DMS153 (cell line): ENCODE measurements at regions not wholly inside any gene's neighbourhood (a gene's known extent, or its start where the extent isn't known, plus 50 kb on each side); places are given as distances from the start of the nearest gene placed in this dataset.
A peak's percentile ranks its signal among the peaks of the same experiment; 100 is the strongest.
"Not testable (repeated sequence)": the region's sequence is repeated elsewhere in the genome, so short reads cannot be mapped to it uniquely, and the experiment has no call there.

Source experiments
- DNase-seq: peaks from one replicate; lab custom pipeline; 2025; lab: John Stamatoyannopoulos, UW

- no peak for DNase-seq
Observed at GRCh38 chr7:27418541-27418940, 175.9 kb downstream of the EVX1 start.

DNA sequence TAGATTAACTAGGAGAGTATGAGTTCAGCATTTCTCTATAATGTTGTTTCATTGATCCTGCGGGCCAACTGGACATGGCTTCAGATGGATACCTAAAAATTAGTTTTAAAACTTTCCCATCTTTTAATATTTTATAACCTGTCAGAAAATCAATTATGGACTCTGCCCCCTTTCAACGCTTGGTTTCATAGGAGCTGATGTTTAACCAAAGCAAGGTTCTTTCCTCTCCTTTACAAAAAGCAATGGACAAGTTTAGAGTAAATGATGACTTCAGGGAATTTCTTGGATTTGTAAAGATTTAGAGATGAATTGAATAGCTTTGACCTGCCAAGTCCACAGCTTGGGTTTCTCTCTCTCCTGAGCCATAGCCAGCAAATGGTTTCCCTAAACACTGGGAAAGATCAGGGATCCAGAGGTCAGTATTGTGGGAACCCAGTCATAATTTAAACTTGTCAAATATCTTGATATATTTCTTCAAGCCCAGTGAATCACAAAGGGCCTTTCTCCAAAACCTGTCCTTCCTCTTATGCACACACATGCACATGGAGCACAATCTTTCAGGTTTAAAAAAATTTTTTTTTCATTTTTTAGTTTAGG, 177.1 kb downstream of the EVX1 start:
- no peak for DNase-seq

GRCh38 chr7:27420702-27421101, 178.1 kb downstream of the EVX1 start:
- no peak for DNase-seq

GRCh38 chr7:27423290-27423689, 180.7 kb downstream of the EVX1 start:
- peak; percentile 73 for DNase-seq

GRCh38 chr7:27423821-27424220, 181.2 kb downstream of the EVX1 start:
- no peak for DNase-seq

- no peak for DNase-seq
Observed at GRCh38 chr7:27424231-27424630, 181.6 kb downstream of the EVX1 start.

GRCh38 chr7:27424749-27425148, 182.1 kb downstream of the EVX1 start:
- DNase-seq, result peak; percentile 54

DNA sequence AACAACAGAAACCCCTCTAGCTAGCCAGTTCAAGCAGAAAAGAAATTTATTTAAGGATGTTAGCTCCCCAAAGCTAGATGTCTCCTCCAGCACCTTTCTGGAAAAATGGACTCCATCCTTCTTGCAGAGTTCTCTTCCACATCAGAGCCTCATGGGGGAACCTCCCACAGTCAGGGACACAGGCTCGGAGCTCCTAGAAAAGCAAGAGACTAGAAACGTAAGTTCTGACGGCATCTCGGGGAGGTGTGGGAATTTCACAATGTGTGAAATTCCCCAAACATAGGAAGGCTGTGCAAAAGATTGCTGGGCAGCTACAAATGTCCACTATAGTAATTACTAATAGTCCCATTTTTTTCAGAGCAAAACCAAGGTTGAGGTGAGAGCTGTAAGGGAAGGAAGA, 184.8 kb downstream of the EVX1 start:
- DNase-seq, result no peak

- DNase-seq, result no peak
Observed at GRCh38 chr7:27430105-27430504, 187.5 kb downstream of the EVX1 start.

DNA sequence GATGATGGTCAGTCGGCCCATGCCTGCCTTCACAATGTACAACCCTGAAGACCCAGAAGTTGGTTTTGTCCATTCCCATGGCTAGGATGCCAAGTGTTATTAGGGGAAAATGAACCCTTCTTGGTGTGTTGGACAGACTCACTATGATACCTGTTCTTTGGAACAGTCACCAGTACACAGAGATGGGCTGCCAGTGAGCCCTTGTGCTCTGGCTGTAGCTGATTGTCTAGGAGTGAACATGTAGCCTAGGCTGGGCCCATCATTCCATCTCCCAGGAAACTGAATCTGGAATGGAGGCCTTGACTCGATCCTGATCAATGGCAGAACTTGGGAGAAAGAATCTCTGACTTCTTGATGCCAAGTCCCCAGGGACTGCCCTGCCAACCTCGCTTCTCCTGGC, 188.9 kb downstream of the EVX1 start:
- no peak for DNase-seq

GRCh38 chr7:27433581-27433980, 191.0 kb downstream of the EVX1 start:
- no peak for DNase-seq

DNA sequence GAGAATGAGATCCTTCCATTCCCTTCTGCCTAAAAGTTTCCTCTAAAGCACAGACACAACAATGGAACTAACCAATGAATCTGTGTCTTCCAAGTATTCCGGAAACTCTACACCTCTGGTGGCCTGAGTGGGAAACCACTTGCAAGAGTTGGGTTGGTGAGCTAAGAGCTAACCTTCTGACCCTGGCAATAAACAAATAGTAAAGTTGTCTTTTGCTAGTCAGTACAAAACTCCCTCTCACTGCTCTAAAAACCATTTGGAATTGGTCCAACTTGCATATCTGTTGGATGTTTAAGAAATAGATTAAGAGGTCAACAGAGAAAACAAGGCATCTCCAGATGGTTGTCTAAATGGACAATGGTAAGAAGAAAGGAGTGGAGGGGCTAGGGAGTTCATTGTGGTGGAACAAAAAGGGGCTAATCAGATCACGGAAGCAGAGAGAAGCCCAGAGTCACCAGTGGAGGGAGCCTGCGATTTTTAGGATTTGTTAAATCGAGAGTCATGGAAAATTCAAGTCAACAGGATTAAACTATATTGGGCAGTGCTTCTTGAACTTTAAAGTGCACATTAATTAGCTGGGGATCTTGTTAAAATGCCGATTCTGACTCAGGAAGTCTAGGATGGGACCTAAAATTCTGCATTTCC, 192.3 kb downstream of the EVX1 start:
- no peak for DNase-seq

DNA sequence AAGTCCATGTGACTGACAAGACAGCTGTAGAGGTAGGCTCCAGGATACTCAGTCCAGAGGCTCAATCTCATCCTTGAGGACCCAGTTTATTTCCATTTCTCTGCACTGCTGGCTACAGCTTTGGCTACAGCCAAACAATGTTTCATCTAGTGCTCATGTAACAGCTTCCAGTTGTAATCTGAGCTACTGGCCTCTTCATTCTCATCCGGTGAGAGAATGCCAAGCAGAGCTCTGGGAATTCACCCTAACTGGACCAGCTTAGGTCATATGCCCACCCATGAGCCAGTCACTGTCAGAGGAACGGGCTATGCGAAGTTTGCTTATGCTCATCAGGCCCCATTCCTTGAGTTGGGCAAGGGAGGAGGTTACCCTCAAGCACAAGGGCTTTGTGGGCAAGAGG, 192.9 kb downstream of the EVX1 start:
- no peak for DNase-seq

- DNase-seq, result no peak
Observed at GRCh38 chr7:27438881-27439589, 196.4 kb downstream of the EVX1 start.

- DNase-seq, result no peak
Observed at GRCh38 chr7:27442455-27442854, 199.9 kb downstream of the EVX1 start.

DNA sequence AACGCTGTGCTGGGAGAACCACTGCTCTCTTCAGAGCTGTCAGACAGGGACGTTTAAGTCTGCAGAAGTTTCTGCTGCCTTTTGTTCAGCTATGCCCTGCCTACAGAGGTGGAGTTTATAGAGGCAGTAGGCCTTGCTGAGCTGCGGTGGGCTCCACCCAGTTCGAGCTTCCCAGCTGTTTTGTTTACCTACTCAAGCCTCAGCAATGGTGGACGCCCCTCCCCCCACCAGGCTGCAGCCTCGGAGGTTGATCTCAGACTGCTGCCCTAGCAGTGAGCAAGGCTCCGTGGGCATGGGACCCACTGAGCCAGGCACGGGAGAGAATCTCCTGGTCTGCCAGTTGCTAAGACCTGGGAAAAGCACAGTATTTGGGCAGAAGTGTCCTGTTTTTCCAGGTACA, 206.4 kb downstream of the EVX1 start:
- DNase-seq, result not testable (repeated sequence)

GRCh38 chr7:27453702-27454405, 208.8 kb downstream of the HIBADH start:
- DNase-seq, result no peak

DNA sequence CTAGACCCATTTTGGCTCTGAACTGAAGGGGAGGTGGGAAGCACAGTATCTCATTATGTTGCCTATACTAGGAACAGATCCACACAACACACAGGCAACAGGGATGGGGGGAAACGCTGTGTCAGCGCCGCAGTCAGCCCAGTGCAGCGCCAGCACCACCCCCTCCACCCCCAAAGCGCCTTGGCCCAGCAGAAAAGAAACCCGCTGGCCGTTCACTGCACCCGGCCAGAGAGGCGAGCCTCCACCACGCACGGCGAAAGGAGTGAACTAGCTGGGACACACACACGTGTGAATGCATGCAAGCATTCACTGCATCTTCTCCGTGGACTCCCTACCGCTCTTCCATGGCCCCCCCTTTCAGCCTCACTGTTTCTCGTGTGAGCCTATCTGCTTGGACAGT, 205.6 kb downstream of the HIBADH start:
- not testable (repeated sequence) for DNase-seq

GRCh38 chr7:27457603-27458565, 204.8 kb downstream of the HIBADH start:
- DNase-seq, result not testable (repeated sequence)

DNA sequence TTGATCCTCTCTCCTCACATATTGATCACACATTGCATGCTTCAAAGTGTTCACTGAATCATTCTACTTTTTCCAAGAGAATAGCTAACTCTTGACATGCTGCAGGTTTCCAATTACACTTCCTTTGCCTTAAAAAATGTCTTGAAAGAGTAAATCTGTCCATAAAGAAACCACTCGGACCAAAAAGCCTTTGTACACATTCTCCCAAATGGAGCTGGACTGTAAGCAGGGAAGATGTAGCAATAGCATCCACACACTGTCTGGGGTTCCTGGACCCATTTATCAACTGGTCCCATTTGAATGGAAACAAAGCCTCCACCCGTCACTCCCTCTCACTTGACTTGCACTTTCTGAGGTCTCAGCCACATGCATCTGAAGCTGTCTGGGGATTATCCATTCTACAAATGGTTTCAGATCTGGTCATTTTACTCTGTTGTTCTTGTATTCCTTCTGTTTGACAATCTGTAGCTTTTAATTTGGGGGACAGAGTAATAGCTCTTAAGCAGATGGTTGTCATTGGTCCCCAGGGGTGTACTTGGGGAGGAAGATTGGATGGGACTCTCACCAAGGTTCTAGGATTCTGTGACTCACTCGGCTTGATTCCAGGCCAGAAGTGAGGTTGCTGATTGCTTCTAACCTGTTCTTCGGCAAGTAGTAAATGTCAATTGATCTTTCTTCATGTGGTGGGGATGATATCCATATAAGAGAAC, 203.5 kb downstream of the HIBADH start:
- no peak for DNase-seq

GRCh38 chr7:27459731-27460053, 203.0 kb downstream of the HIBADH start:
- DNase-seq, result no peak
